Middle frontal gyrus (tissue), 1 donor: ENCODE measurements at regions not wholly inside any gene's neighbourhood (a gene's known extent, or its start where the extent isn't known, plus 50 kb on each side); places are given as distances from the start of the nearest gene placed in this dataset.

Experiments
- DNase-seq: peaks from one replicate; pipeline ENCODE4 v3.0.0-alpha.2; 2015; ENCODE audit warnings: low spot score; ENCODE audit errors: extremely low spot score

- no peak for DNase-seq
Measured at GRCh38 chr11:70783821-70784220, 385.5 kb downstream of the CTTN start.

- DNase-seq = no peak
Measured at GRCh38 chr11:70785372-70785771, 387.0 kb downstream of the CTTN start.

GRCh38 chr11:70786021-70786665 is 387.8 kb downstream of the CTTN start:
- DNase-seq = no peak

GRCh38 chr11:70788248-70789022 is 390.1 kb downstream of the CTTN start:
- no peak for DNase-seq

- DNase-seq = no peak
Measured at GRCh38 chr11:70790671-70791300, 392.5 kb downstream of the CTTN start.

GRCh38 chr11:70796648-70797227 is 398.4 kb downstream of the CTTN start:
- no peak for DNase-seq

- DNase-seq = no peak
Measured at GRCh38 chr11:70798296-70798695, 400.0 kb downstream of the CTTN start.

GRCh38 chr11:70799386-70799785 is 401.1 kb downstream of the CTTN start:
- DNase-seq = no peak

- DNase-seq = no peak
Measured at GRCh38 chr11:70802185-70802584, 403.9 kb downstream of the CTTN start.

- peak; percentile 53 for DNase-seq
Measured at GRCh38 chr11:70804139-70804837, 406.0 kb downstream of the CTTN start.

- no peak for DNase-seq
Measured at GRCh38 chr11:70805243-70805642, 406.9 kb downstream of the CTTN start.

GRCh38 chr11:70805971-70806370 is 407.6 kb downstream of the CTTN start:
- DNase-seq = no peak

- DNase-seq = no peak
Measured at GRCh38 chr11:70806461-70807194, 408.3 kb downstream of the CTTN start.

GRCh38 chr11:70807195-70807543 is 408.8 kb downstream of the CTTN start:
- DNase-seq = no peak

- no peak for DNase-seq
Measured at GRCh38 chr11:70808686-70809375, 410.5 kb downstream of the CTTN start.

GRCh38 chr11:70810133-70810532 is 411.8 kb downstream of the CTTN start:
- no peak for DNase-seq

GRCh38 chr11:70810681-70811080 is 412.4 kb downstream of the CTTN start:
- no peak for DNase-seq

GRCh38 chr11:70811483-70811882 is 413.2 kb downstream of the CTTN start:
- no peak for DNase-seq

- no peak for DNase-seq
Measured at GRCh38 chr11:70811915-70812314, 413.6 kb downstream of the CTTN start.

GRCh38 chr11:70812472-70812871 is 414.1 kb downstream of the CTTN start:
- no peak for DNase-seq
